ENCODE measurements at regions not wholly inside any gene's neighbourhood (a gene's known extent, or its start where the extent isn't known, plus 50 kb on each side); places are given as distances from the start of the nearest gene placed in this dataset.

GRCh38 chr2:65914244-65914786 lies 481.9 kb upstream of the SPRED2 start:
- 0 out of 2 replicates have a peak, but pooled peaks have one; percentile 31 for TF ChIP-seq MAX (IDR thresholded peaks at IDR 0.05)
- TF ChIP-seq FOXM1 (IDR thresholded peaks at IDR 0.05; ENCODE audit: borderline replicate concordance, low read depth), result peak; percentile 69; the same call in 1 of the 2 replicates
- TF ChIP-seq TEAD4 (IDR thresholded peaks at IDR 0.05), result no peak
- TF ChIP-seq CEBPB (IDR thresholded peaks at IDR 0.05), result peak; percentile 27; the same call in 1 of the 2 replicates
- no peak for TF ChIP-seq TAF1 (IDR thresholded peaks at IDR 0.05; ENCODE audit: low read depth)
- TF ChIP-seq TCF12 (IDR thresholded peaks at IDR 0.05; ENCODE audit: low read depth), result peak; percentile 71
